GM18498 (cell line): ENCODE measurements at regions not wholly inside any gene's neighbourhood (a gene's known extent, or its start where the extent isn't known, plus 50 kb on each side); places are given as distances from the start of the nearest gene placed in this dataset.
"Not testable (repeated sequence)": the region's sequence is repeated elsewhere in the genome, so short reads cannot be mapped to it uniquely, and the experiment has no call there.

Experiments
- ATAC-seq: cut with Tn5 transposase; IDR thresholded peaks from one replicate; pipeline ENCODE4 v1.9.1; 2021; ENCODE audit warnings: mild to moderate bottlenecking, moderate library complexity; ENCODE audit not compliant: unreplicated experiment

DNA sequence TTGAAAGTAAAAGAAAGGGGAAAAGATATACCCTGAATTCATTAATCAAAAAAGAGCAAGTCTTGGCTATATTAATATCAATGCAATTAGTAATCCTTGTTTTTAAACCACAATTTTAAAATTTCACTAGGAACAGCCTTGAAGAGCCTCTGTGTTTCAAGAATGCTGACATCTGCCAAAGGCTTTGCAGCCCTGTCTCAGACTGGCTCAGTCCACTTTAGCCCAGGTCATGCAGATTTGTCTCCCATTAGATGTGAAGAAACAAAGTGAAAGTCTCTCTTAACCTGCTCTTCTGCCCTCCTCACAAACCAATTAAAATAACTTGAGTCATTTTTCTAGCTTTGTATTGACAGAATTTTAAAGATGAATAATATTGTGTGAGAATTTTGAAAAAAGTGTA is 102.7 kb upstream of the CARMIL1 start:
- ATAC-seq = no peak

DNA sequence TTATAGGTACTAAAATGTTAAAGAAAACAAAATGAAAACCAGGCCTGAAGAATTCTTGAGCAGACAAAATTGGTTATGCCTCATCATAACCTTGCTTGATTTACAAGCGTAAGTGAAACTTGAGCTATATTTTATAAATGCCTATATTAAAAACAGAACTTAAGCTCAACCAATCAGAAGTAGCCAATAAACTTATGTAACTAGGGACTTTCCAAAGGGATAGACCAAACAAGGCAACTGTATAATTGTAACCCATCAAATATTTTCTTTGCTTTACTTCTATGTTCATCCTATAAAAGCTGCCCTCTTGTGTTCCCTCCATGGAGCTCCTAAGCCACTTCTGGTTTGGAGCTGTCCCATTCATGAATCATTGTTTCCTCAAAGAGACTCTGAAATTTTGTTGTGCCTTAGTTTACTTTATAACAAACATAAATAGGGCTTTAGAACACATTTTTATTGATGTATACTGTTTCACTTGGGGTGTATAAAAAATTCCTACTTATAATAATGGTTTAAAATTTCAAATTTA is 101.6 kb upstream of the CARMIL1 start:
- no peak for ATAC-seq

DNA sequence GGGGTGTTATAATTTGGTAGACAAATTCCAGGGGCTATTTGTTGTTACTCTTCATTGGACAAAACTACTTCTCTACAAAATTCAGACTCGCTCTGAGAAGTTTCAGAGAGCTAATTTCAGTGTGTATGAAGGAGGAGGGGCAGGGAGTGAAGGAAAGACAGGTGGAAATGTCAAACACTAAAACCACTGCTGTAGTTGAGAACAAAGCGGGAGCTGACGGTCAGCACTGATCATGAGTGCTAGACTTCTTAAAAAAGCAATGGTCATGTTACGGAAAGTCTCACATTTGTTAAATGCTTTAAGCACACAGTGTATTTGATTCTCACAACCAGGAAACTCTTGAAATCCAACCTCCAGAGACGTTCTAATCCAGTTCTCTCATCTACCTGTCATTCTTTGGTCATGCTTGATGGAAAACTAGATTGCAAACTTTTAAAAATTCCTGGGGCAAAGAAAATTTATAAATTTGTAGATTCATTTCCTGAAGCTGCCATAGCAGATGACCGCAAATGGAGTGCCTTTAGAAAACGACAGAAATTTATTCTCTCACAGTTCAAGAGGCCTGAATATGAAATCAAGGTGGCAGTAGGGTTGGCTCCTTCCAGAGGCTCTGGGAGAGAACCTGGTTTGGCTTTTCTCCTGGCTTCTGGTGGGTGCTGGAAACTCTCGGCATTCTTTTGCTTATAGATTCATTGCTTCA is 100.7 kb upstream of the CARMIL1 start:
- no peak for ATAC-seq

DNA sequence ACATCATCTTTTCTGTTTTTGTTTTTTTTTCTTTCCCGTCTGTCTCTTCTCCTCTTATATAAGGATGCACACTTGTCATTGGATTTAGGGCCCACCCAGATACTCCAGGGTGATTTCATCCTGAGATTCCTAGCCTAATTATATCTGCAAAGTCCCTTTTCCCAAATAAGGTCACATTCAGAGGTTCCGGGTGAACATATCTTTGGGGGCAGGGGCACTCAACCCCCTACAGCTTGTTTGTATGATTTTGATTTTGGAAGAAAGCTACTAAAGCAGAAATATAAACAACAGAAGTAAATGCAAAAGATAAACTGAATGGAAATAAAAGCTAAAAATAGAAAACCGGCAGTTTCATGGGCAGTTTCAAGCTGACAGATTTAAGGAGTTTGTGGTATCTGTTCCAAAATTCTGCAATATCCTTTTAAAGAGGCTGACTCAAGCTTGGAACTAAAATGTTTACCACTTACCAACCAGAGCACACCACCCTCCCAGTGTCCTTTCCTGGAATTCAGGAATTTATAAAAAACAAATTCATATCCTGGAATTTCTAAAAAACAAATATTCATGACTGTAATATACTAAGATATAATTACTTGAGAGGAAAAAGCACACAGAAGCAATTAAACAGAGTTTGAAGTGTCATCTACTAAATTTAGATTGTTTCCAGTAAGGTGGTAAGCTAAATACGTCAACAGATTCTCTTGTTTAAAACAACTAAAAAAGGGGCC is 100.0 kb upstream of the CARMIL1 start:
- ATAC-seq = no peak

DNA sequence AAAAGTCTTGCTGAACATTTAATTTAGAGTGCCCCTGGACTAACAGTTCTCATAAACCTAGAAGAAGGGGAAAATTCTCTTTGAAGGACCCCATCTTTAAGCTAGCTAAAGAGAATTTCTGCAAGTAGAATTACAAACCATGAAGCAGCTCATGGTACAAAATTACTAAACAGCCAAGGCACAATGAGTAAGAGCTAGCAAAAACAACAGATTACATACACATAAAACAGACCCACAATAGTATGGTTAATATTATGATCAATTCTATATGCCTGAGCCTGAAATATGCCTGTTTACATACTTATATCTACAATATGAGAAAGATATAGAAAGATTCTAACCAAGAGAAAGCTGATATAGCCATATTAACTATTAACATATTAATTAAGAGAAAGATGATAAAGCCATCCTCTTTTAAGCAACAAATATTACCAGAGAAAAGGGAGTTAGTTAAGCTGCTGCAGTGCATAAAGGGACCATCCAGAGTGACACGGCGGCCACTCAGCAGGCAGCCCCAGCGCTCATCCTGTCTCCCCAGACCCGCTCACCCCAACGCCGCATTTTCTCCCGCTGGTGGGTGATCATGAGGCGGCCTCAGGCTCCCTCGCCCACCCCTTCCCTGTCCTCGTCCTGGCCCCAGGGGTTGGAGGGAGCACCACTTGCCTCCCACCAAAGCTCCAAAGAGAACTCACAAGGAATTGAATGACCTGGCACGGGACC is 98.4 kb upstream of the CARMIL1 start:
- no peak for ATAC-seq

DNA sequence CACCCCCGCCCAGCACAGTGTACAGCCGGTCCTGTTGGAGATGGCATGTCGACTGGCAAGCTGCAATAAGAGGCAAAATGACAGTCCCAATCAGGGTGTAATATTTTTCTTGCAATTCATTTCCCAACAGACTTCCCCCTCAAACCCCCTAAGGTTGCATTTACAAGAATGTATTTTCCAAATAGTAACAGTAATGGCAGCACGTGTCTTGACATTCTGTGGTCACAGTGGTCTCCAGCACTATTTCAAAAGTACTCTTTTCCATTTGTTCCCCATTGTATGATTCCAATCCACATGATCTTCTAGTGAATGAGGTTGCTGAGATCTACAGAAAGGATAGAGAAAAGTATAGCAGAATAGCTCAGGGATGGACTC is 97.8 kb upstream of the CARMIL1 start:
- no peak for ATAC-seq

DNA sequence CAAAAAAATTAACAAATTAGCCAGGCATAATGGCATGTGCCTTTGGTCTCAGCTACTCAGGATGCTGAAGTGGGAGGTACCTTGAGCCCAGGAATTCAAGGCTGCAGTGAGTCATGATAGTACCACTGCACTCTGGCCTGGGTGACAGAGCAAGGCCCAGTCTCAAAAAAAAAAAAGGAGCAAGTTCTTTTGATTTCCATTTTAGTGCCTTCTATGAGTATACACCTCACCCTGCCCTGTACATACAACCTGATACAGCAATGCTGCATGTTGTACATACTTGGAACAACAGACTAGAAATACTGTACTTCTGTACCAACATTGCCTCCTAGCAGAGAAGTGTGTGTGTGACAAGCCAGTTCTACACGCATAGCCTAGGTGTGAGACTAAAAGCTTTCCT is 97.3 kb upstream of the CARMIL1 start:
- no peak for ATAC-seq

DNA sequence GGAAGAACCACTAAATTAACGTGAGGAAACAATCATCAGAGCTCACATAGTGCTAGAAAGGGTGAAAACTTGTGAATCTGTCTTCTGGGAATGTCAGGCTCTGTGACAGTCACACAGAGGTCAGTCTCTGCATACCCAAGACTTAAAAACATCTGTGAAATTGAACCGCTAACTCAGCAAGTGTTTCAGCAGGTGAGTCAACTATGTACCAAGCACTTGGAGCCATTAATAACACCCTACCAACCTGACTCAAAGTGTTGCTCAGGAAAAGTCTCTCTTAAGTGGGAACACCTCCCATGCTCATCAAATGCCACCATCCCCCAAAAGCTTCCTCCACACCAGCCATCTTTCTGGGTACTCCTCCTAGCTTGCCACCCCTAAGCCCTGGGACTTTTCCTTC is 92.3 kb upstream of the CARMIL1 start:
- ATAC-seq = no peak

DNA sequence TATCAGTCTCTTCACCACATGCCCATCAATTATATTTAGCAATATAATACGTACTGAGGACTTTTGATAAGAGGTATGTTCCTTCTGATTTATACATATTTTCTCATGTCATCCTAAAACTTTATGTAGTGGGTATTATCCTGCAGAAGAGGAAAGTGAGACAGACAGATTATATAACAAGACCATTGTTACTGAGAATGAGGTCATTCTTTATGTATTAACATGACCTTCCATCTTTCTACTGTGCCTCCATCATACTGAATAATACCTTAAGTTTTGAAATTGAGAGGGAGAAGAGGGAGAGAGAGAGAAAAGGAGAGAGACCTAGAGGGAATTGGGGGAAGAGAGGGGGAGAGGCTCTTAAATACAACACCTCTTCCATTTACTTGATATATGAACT is 90.9 kb upstream of the CARMIL1 start:
- no peak for ATAC-seq

DNA sequence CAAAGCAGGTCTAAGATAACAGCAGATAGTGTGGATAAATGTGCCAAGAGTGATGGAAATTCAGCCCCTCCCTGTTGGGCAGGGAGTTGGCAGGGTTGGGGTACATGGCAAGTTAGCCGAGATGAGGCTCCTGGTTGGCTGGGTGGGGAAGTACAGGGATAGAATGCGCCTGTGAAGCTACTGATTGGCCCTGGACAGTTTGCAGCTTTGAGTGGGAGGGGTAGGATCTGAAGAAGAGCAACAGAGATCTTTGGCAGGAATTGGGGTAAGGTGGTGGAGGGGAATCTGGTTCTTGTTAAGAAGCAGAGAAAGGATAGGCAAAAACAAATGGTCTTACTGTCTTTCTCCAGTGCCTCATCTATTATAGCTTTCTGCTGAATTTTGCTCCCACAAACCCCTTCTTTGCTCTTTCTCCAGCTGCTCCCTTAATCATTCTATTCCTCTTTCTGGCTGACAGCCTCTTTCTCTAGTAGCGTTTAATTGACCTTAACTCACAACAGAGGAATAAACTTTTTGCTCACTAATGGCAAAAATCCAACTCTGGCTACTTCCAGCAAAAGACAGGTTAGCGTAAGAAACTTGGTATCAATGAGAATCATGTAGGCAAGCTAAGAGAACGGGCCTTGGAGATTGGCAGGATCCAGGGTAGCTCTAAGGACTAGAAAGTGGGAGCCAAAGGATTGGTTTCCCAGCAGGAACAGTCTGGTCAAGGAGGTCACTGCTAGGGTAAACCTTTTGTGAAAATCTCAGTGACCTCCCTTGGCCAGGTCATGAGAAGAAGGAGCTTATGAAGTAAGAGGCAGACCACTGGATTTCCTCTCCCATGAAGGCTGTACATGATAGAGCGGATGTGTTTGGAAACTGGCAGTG is 86.3 kb upstream of the CARMIL1 start:
- ATAC-seq = no peak

DNA sequence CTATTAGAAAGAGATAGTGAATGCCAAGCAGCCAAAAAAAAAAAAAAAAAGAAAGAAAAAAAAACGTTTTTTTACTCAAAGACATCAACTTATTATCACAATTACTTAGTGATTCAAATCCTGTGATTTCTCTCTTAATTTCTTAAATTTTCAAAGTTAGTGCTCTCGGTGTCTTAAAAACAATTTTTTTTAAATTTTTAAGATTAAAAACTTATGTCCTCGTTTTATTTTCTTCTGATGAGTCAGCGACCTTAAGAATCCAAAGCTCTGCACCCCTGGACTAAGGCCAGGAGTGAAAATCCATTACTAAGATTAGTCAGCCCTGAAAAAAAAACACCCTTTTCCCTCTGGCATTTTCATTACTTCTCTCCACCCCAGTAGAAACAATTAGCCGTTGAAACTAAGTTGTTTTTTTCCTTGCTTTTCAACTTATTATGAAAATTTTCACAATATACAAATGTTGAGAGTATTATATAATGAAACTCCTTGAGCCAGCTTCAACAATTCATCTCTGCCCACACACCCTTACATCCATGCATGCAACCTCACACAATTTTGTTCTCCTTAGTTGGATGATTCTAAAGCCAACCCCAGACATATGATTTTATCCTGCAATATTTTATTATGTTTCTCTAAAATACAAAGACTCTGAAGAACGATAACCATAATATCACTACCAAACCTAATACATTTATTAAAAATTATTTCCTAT is 85.6 kb upstream of the CARMIL1 start:
- no peak for ATAC-seq

DNA sequence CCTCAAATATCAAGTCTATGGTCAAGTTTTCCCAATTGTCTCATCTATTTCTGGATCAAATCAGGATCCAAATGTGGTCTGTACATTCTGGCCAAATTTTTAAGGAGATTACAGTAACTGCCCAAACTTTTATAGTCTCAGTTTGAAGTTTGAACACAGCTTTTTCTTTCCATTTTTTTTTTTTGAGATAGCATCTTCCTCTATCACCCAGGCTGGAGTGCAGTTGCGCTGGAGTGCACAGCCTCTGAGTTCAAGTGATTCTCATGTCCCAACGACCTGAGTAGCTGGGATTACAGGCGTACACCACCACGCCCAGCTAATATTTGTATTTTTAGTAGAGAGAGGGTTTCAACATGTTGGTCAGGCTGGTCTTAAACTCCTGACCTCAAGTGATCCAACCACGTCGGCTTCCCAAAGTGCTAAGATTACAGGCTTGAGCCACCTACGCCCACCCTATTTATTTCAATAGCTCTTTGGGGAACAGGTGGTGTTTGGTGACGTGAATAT is 84.9 kb upstream of the CARMIL1 start:
- ATAC-seq = no peak

DNA sequence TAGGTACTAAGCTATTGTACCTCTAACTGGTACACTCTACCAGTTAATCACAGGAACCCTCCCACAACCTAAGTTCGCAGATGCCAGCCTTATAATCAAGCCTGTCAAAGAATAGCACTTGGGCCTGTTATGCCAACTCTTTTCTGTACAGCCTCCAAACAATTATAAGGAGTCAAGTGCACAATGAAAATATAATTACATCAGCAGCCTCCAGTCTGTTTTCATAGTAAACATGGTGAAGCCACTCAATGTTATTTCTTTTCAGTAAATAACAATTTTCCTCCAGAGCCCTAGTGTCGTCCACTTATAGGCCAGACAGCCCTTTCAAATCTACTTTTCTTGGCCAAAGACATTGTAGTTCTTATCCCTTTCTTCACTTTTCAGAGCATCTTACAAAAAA is 82.7 kb upstream of the CARMIL1 start:
- ATAC-seq = no peak

DNA sequence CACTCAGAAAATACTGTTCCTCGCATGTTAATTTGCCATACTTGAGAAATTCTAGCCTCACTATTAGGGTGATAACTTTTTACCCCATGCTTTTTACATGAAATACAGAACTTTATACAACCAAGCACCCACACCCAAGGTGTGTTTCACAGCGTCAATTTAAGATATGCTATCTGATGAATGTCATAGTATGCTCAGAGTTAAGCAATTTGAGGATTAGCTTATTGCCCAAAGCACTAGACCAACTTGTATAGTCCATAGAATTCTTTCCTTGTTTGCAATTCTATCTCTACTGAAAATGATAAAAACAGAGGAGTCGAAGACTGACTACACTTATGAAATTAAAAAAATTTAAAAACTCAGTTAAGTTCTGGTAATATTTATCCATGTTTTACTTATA is 82.1 kb upstream of the CARMIL1 start:
- ATAC-seq = no peak

DNA sequence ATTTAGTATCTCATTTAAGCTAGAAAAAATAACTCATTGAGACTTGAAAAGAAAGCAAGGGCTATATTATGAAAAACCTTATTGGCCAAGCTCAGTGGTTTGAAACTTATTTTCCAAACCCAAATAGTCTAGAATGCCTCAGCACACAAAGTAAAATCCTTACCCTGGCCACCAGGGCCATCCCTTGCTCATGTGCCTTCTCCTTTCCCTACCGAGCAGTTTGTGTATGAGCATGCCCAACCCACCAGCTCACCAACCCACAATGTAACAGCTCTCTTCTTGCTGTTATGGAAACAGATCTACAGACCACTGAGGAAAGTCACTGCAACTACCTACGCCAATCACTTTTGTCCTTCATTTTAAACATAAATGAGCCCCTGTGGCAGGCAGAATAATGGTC is 79.6 kb upstream of the CARMIL1 start:
- no peak for ATAC-seq

DNA sequence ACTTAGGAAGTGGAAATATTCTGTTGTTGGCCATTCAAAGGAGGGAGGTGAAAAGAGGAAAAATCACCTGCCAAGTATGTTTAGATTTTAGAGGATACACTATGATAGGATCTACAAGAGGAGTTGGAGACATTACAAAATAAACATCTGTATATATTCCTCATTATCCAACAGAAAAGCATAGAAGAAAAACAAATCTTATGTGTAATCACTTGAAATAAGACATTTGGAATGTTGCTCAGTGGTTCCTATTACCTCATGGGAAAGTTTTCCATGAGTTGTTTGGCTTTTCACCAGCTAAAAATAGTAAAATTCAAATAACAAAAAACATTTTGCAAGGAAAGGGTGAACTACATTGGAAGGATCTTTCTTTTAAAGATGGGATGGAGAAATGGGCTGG is 76.7 kb upstream of the CARMIL1 start:
- no peak for ATAC-seq

DNA sequence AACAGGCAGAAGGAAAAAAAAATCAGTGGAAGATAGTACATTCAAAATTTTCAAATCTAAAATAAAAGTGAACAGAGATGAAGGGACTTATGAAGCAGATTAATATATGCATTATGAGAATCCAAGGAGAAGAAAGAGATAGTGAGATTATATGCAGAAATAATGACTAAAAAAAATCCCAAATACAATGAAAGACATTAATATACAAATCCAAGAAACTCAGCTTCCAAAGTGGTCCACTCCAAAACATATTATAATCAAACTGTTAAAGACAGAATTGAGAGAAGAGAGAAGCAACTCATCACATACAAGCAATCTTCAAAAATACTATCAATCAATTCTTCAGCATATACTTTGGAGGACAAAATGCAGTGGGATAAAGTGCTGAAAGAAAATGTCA is 73.5 kb upstream of the CARMIL1 start:
- no peak for ATAC-seq

DNA sequence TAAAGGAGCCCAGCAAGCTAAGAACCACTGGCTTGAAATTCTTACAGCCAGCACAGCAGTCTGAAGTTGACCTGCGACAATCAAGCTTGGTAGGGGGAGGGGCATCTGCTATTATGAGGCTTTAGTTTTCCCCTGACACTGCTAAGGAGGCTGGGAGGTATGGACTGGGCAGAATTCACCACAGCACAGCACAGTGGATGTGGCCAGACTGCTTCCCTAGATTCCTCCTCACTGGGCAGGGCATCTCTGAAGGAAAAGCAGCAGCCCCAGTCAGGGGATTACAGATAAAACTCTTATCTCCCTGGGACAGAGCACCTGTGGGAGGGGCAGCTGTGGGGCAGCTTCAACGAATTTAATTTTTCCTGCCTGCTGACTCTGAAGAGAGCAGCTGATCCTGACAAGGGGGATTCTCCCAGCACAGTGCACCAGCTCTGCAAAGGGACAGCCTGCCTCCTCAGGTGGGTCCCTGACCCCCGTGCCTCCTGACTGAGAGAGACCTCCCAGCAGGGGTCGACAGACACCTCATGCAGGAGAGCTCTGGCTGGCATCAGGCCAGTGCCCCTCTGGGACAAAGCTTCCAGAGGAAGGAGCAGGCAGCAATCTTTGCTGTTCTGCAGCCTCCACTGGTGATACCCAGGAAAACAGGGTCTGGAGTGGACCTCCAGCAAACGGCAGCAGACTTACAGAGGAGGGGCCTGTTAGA is 71.6 kb upstream of the CARMIL1 start:
- not testable (repeated sequence) for ATAC-seq

DNA sequence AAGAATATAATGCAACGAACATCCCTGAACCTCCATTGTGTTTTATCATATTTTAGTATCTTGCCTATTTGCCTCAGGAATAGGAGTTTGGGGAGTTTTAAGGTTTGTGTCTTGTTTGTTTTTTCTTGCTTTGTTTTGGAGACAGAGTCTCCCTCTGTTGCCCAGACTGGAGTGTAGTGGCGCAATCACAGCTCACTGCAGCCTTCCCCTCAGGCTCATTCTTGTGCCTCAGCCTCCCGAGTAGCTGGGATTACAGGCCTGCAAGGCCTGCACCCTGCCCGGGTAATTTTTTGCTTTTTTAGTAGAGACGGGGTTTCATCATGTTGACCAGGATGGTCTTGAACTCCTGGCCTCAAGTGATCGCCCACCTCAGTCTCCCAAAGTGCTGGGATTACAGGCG is 63.3 kb upstream of the CARMIL1 start:
- no peak for ATAC-seq

DNA sequence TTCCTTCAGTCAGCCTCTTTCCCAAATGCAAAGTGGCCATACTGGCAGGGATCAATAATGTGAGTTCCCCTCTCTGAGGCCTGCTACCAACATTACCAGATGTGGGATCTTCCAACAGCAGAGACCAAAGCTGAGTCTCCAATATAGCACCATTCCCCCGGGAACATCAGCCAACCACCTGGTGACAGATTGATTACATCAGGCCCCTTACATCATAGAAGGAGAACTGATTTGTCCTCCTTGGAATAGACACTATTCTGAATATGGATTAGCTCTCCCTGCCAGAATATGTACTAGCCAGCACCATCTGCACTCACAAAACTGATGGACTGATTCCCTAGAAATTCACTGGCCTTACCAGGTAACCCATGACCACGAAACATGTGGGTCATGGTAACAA is 61.9 kb upstream of the CARMIL1 start:
- no peak for ATAC-seq
